ENCODE measurements at regions not wholly inside any gene's neighbourhood (a gene's known extent, or its start where the extent isn't known, plus 50 kb on each side); places are given as distances from the start of the nearest gene placed in this dataset.

- no peak for TF ChIP-seq CTCF (IDR thresholded peaks at IDR 0.05)
- TF ChIP-seq NR3C1 (CRISPR knock-in tag; conservative IDR thresholded peaks at IDR 0.05; ENCODE audit: low read depth) = no peak
- no peak for TF ChIP-seq USF2 (CRISPR knock-in tag; IDR thresholded peaks at IDR 0.05)
Observed at GRCh38 chr6:146894624-146895023, 295.9 kb downstream of the ADGB start.

Measured in WTC11 (cell line).